H9 (cell line): ENCODE measurements at regions not wholly inside any gene's neighbourhood (a gene's known extent, or its start where the extent isn't known, plus 50 kb on each side); places are given as distances from the start of the nearest gene placed in this dataset.

ENCODE experiments used
- DNase-seq: peaks from one replicate; pipeline ENCODE4 v3.0.0-alpha.2; 2017
- H2AFZ ChIP-seq: one replicate; pipeline ENCODE4 v1.6.1; 2013; ENCODE audit warnings: mild to moderate bottlenecking, low read length, control low read depth, moderate library complexity
- H2AK5ac ChIP-seq: 2 replicates; pipeline ENCODE4 v1.6.1; 2013; ENCODE audit warnings: low read length, control low read depth, mixed read lengths; ENCODE audit not compliant: insufficient read length
- H2BK120ac ChIP-seq: one replicate; pipeline ENCODE4 v1.6.1; 2013; ENCODE audit warnings: low read depth, mild to moderate bottlenecking, low read length, control low read depth, inconsistent platforms; ENCODE audit not compliant: poor library complexity, severe bottlenecking
- H2BK12ac ChIP-seq: 2 replicates; pipeline ENCODE4 v1.6.1; 2013; ENCODE audit warnings: low read length, control low read depth, mixed read lengths, low read depth; ENCODE audit not compliant: insufficient read length
- H2BK15ac ChIP-seq: 2 replicates; pipeline ENCODE4 v1.6.1; 2013; ENCODE audit warnings: low read depth, low read length, control low read depth
- H2BK20ac ChIP-seq: one replicate; pipeline ENCODE4 v1.6.1; 2013; ENCODE audit warnings: low read depth, mild to moderate bottlenecking, low read length, control low read depth, inconsistent platforms; ENCODE audit not compliant: poor library complexity, severe bottlenecking
- H2BK5ac ChIP-seq: 2 replicates; pipeline ENCODE4 v1.6.1; 2013; ENCODE audit warnings: low read length, control low read depth, mixed read lengths; ENCODE audit not compliant: insufficient read length
- H3K14ac ChIP-seq: 2 replicates; pipeline ENCODE4 v1.6.1; 2013; ENCODE audit warnings: low read length, control low read depth; ENCODE audit not compliant: insufficient read depth
- H3K18ac ChIP-seq: 2 replicates; pipeline ENCODE4 v1.6.1; 2013; ENCODE audit warnings: low read depth, mild to moderate bottlenecking, mixed read lengths, low read length, control low read depth; ENCODE audit not compliant: insufficient read length
- H3K23ac ChIP-seq: 2 replicates; pipeline ENCODE4 v1.6.1; 2013; ENCODE audit warnings: low read length, control low read depth, mixed read lengths, low read depth; ENCODE audit not compliant: insufficient read length
- H3K23me2 ChIP-seq: 2 replicates; pipeline ENCODE4 v1.6.1; 2013; ENCODE audit warnings: low read depth, mild to moderate bottlenecking, mixed read lengths, low read length, control low read depth; ENCODE audit not compliant: insufficient read length, poor library complexity, severe bottlenecking
- H3K27ac ChIP-seq: 2 replicates; pipeline ENCODE4 v1.5.1; 2013; ENCODE audit warnings: low read length, control low read depth, mixed read lengths, low read depth; ENCODE audit not compliant: insufficient read length
- H3K27me3 ChIP-seq: 2 replicates; pipeline ENCODE4 v1.6.1; 2013; ENCODE audit warnings: low read length, control low read depth, inconsistent platforms; ENCODE audit not compliant: insufficient read depth
- H3K4ac ChIP-seq: 2 replicates; pipeline ENCODE4 v1.6.1; 2013; ENCODE audit warnings: low read depth, mild to moderate bottlenecking, control low read depth, inconsistent platforms, low read length, moderate library complexity
- H3K4me1 ChIP-seq: 2 replicates; pipeline ENCODE4 v1.6.1; 2013; ENCODE audit warnings: low read length, control low read depth, inconsistent platforms; ENCODE audit not compliant: insufficient read depth
- H3K4me2 ChIP-seq: 2 replicates; pipeline ENCODE4 v1.6.1; 2013; ENCODE audit warnings: low read length, control low read depth, mixed read lengths; ENCODE audit not compliant: insufficient read length, insufficient read depth
- H3K56ac ChIP-seq: 2 replicates; pipeline ENCODE4 v1.6.1; 2013; ENCODE audit warnings: low read depth, mild to moderate bottlenecking, mixed read lengths, low read length, control low read depth; ENCODE audit not compliant: insufficient read length
- H3K79me1 ChIP-seq: 2 replicates; pipeline ENCODE4 v1.6.1; 2013; ENCODE audit warnings: low read depth, mild to moderate bottlenecking, moderate library complexity, low read length, control low read depth, inconsistent platforms; ENCODE audit not compliant: insufficient read depth, poor library complexity, severe bottlenecking
- H3K79me2 ChIP-seq: 2 replicates; pipeline ENCODE4 v1.6.1; 2013; ENCODE audit warnings: low read length, control low read depth, inconsistent platforms; ENCODE audit not compliant: insufficient read depth
- H3K9ac ChIP-seq: 2 replicates; pipeline ENCODE4 v1.6.1; 2013; ENCODE audit warnings: low read length, control low read depth, mixed read lengths; ENCODE audit not compliant: insufficient read length; ENCODE audit errors: extremely low read depth
- H3K9me3 ChIP-seq: one replicate; pipeline ENCODE4 v1.6.1; 2013; ENCODE audit warnings: low read depth, low read length, inconsistent platforms; ENCODE audit not compliant: control insufficient read depth
- H3T11ph ChIP-seq: one replicate; pipeline ENCODE4 v1.6.1; 2013; ENCODE audit warnings: mild to moderate bottlenecking, low read length, control low read depth, inconsistent platforms
- H4K20me1 ChIP-seq: one replicate; pipeline ENCODE4 v1.6.1; 2013; ENCODE audit not compliant: control insufficient read depth, insufficient read length, insufficient read depth
- H4K5ac ChIP-seq: 2 replicates; pipeline ENCODE4 v1.6.1; 2013; ENCODE audit warnings: low read depth, mild to moderate bottlenecking, mixed read lengths, low read length, control low read depth; ENCODE audit not compliant: insufficient read length
- H4K8ac ChIP-seq: replicated peaks from 2 replicates; pipeline ENCODE4 v1.6.1; 2013; ENCODE audit warnings: low read length, control low read depth, mixed read lengths, low read depth; ENCODE audit not compliant: insufficient read length
- H4K91ac ChIP-seq: 2 replicates; pipeline ENCODE4 v1.6.1; 2013; ENCODE audit warnings: low read depth, mild to moderate bottlenecking, moderate library complexity, mixed read lengths, low read length, control low read depth; ENCODE audit not compliant: insufficient read length
- H3K27ac Mint-ChIP-seq, 3 experiments: 2 replicates in 2 of 3; 3 replicates in 1 of 3; pipeline ENCODE4 v1.8.0; 2020 to 2021; ENCODE audit warnings: mixed read lengths in 3 of 3, mild to moderate bottlenecking in 1 of 3, moderate library complexity in 1 of 3
- H3K27me3 Mint-ChIP-seq: 2 replicates; pipeline ENCODE4 v1.8.0; 2021; ENCODE audit warnings: low read depth, mild to moderate bottlenecking, moderate library complexity, mixed read lengths
- H3K36me3 Mint-ChIP-seq, 3 experiments: 2 replicates in 2 of 3; 3 replicates in 1 of 3; pipeline ENCODE4 v1.8.0; 2020 to 2021; ENCODE audit warnings: low read depth in 3 of 3, mixed read lengths in 3 of 3; ENCODE audit not compliant: insufficient read depth in 1 of 3
- H3K4me1 Mint-ChIP-seq, 2 experiments: 2 replicates each; pipeline ENCODE4 v1.8.0; 2020; ENCODE audit warnings: mixed read lengths in 2 of 2
- H3K4me3 Mint-ChIP-seq, 2 experiments: 2 replicates in 1 of 2; 3 replicates in 1 of 2; pipeline ENCODE4 v1.8.0; 2020 to 2021; ENCODE audit warnings: mild to moderate bottlenecking in 2 of 2, mixed read lengths in 2 of 2, moderate library complexity in 1 of 2
- H3K9me3 Mint-ChIP-seq, 2 experiments: 2 replicates in 1 of 2; 3 replicates in 1 of 2; pipeline ENCODE4 v1.8.0; 2020; ENCODE audit warnings: mild to moderate bottlenecking in 2 of 2, mixed read lengths in 2 of 2, moderate library complexity in 1 of 2
- TF ChIP-seq, protein P1 (sequence below): fragments of 200-600 bp; sonication (generic); conservative IDR thresholded peaks from 3 replicates; pipeline ENCODE4 v1.8.0; 2021; ENCODE audit warnings: antibody characterized with exemption, mild to moderate bottlenecking

DNA sequence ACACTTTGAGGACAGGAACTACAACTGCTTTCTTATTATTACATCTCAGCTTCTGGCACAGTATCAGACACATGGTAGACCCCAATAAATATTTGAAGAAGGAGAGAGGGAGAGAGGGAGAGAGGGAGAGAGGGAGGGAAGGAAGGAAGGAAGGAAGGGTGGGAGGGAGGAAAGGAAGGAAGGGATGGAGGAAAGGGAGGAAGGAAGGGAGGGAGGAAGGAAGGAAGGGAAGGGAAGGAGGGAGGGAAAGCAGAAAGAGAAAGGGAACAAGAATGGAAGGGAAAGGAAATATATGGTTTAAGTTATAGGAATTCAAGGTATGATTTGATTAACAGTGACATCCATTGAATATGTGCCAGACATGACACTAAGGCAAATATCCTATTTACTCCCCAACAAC, 402.1 kb downstream of the KIF16B start:
- DNase-seq: no peak
- H3K4me1 ChIP-seq: no peaks in the 10 kb centered on the region
- H3K9me3 Mint-ChIP-seq: no peaks in the 10 kb centered on the region
- H3K27me3 Mint-ChIP-seq: no peaks in the 10 kb centered on the region; the same call in none of the 2 replicates
- H3K18ac ChIP-seq: no peak overlapping the region
- no peaks in the 10 kb centered on the region for H3K23me2 ChIP-seq
- no peaks in the 10 kb centered on the region for H3K9me3 ChIP-seq
- no peak overlapping the region for H2BK120ac ChIP-seq
- H3K79me1 ChIP-seq: no peaks in the 10 kb centered on the region
- no peaks in the 10 kb centered on the region for H3K36me3 Mint-ChIP-seq
- no peaks in the 10 kb centered on the region for H3K79me2 ChIP-seq
- H2AK5ac ChIP-seq: no peak overlapping the region
- no peak overlapping the region for H3K9ac ChIP-seq
- no peak overlapping the region for H3K23ac ChIP-seq
- H3K14ac ChIP-seq: no peak overlapping the region
- no peak overlapping the region for H2BK20ac ChIP-seq
- no peak overlapping the region for H4K5ac ChIP-seq
- no peak overlapping the region for H3K4me2 ChIP-seq
- no peak overlapping the region for H4K91ac ChIP-seq
- no peak overlapping the region for H4K8ac ChIP-seq
- H2BK5ac ChIP-seq: no peak overlapping the region
- no peak overlapping the region for H3T11ph ChIP-seq
- H3K4me1 Mint-ChIP-seq: peaks cover 4 to 5% of the 10 kb centered on the region in 2 experiments; a peak in 2 of 4 replicates
- no peak overlapping the region for H2BK12ac ChIP-seq
- no peak overlapping the region for H2BK15ac ChIP-seq
- H4K20me1 ChIP-seq: no peaks in the 10 kb centered on the region
- no peak overlapping the region for H3K27ac Mint-ChIP-seq
- H2AFZ ChIP-seq: no peak overlapping the region
- H3K4me3 Mint-ChIP-seq: no peak overlapping the region
- H3K27ac ChIP-seq: no peak overlapping the region
- TF ChIP-seq, protein P1, sequence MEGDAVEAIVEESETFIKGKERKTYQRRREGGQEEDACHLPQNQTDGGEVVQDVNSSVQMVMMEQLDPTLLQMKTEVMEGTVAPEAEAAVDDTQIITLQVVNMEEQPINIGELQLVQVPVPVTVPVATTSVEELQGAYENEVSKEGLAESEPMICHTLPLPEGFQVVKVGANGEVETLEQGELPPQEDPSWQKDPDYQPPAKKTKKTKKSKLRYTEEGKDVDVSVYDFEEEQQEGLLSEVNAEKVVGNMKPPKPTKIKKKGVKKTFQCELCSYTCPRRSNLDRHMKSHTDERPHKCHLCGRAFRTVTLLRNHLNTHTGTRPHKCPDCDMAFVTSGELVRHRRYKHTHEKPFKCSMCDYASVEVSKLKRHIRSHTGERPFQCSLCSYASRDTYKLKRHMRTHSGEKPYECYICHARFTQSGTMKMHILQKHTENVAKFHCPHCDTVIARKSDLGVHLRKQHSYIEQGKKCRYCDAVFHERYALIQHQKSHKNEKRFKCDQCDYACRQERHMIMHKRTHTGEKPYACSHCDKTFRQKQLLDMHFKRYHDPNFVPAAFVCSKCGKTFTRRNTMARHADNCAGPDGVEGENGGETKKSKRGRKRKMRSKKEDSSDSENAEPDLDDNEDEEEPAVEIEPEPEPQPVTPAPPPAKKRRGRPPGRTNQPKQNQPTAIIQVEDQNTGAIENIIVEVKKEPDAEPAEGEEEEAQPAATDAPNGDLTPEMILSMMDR: no peak
- no peak overlapping the region for H3K4ac ChIP-seq
- H3K27me3 ChIP-seq: no peaks in the 10 kb centered on the region
- no peak overlapping the region for H3K56ac ChIP-seq
